Thyroid gland (tissue), 4 donors: ENCODE measurements at regions not wholly inside any gene's neighbourhood (a gene's known extent, or its start where the extent isn't known, plus 50 kb on each side); places are given as distances from the start of the nearest gene placed in this dataset.
A peak's percentile ranks its signal among the peaks of the same experiment; 100 is the strongest.

ENCODE experiments used
- DNase-seq, 2 donors: peaks; one replicate each; pipeline ENCODE4 v3.0.0-alpha.2; 2019
- H3K27ac ChIP-seq, 3 donors: fragments of 200-600 bp; sonication (generic); 1 replicate in 2 of 3; 2 replicates in 1 of 3; pipeline ENCODE4 v1.5.1; 2016 to 2019; ENCODE audit warnings: mild to moderate bottlenecking in 1 of 3, moderate library complexity in 1 of 3
- H3K27me3 ChIP-seq: fragments of 200-600 bp; sonication (generic); one replicate; pipeline ENCODE4 v1.5.1; 2019
- H3K36me3 ChIP-seq, 2 donors: fragments of 200-600 bp; sonication (generic); one replicate each; pipeline ENCODE4 v1.5.1; 2016 to 2019
- H3K4me1 ChIP-seq, 2 donors: fragments of 200-600 bp; sonication (generic); one replicate each; pipeline ENCODE4 v1.5.1; 2017 to 2019
- H3K4me3 ChIP-seq, 3 donors: fragments of 200-600 bp; sonication (generic); replicated peaks in 1 of 3; 1 replicate in 2 of 3; 2 replicates in 1 of 3; pipeline ENCODE4 v1.5.1; 2016; ENCODE audit warnings: mild to moderate bottlenecking in 1 of 3
- H3K9me3 ChIP-seq: fragments of 200-600 bp; sonication (generic); one replicate; pipeline ENCODE4 v1.5.1; 2017
- POLR2A ChIP-seq, 2 donors: fragments of 450-650 bp; IDR thresholded peaks; one replicate each; pipeline ENCODE4 v1.6.1; 2017; ENCODE audit warnings: antibody characterized with exemption in 2 of 2, mild to moderate bottlenecking in 2 of 2, moderate library complexity in 1 of 2
- WGBS, 2 donors: methylation state at CpG; one replicate each; pipeline ENCODE4 v1.1.5; 2017; 5-methylcytosine and 5-hydroxymethylcytosine counted together
- intact Hi-C: fragments of 100-400 bp; cut with DNase I; formaldehyde crosslinking; loops from one replicate; pipeline ENCODE4 v1.15.1; 2023
- TF ChIP-seq, protein P1 (sequence below), 6 experiments: fragments of 200-600 bp in 3 of 6; fragments of 450-650 bp in 3 of 6; sonication (generic) in 3 of 6; IDR thresholded peaks; one replicate each; pipeline ENCODE4 v1.5.1; 2016 to 2019; ENCODE audit warnings: antibody characterized with exemption in 6 of 6, mild to moderate bottlenecking in 2 of 6, inconsistent platforms in 1 of 6, moderate library complexity in 1 of 6

DNA sequence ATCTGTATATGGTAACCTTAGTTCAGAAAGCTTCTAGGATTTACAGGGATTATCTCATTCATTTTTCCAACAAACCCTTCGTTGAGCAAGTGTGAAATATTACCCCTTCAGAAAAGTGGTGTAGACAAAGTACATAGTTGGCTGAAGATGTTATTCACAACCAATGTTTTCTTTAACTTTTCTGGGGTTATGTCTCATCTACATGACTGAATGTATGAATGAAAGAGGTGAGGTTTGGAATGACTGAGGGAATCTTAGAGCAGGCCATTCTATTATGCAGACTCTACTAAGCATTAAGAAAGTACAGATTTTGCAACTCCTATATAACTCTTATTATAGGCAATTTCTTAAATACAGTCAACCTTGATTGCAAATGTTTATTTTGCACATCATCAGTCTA lies 167.2 kb downstream of the NDFIP2 start:
- Histone ChIP-seq H3K4me1 (peaks cover 0 to 10% of the 10 kb centered on the region in 2 donors), H3K4me3 (no peak overlapping the region), H3K9me3 (no peaks in the 10 kb centered on the region), H3K27me3 (no peaks in the 10 kb centered on the region), H3K27ac (no peak overlapping the region), H3K36me3 (no peaks in the 10 kb centered on the region)
- TF ChIP-seq, protein P1, sequence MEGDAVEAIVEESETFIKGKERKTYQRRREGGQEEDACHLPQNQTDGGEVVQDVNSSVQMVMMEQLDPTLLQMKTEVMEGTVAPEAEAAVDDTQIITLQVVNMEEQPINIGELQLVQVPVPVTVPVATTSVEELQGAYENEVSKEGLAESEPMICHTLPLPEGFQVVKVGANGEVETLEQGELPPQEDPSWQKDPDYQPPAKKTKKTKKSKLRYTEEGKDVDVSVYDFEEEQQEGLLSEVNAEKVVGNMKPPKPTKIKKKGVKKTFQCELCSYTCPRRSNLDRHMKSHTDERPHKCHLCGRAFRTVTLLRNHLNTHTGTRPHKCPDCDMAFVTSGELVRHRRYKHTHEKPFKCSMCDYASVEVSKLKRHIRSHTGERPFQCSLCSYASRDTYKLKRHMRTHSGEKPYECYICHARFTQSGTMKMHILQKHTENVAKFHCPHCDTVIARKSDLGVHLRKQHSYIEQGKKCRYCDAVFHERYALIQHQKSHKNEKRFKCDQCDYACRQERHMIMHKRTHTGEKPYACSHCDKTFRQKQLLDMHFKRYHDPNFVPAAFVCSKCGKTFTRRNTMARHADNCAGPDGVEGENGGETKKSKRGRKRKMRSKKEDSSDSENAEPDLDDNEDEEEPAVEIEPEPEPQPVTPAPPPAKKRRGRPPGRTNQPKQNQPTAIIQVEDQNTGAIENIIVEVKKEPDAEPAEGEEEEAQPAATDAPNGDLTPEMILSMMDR (IDR thresholded peaks at IDR 0.05), result no peak
- no peak for TF ChIP-seq POLR2A (IDR thresholded peaks at IDR 0.05)
- 86 to 90% methylated on average over 1 of the region's 1 CpG for WGBS, 2 donors
- intact Hi-C loops, result no loop called here
- no peak for DNase-seq

DNA sequence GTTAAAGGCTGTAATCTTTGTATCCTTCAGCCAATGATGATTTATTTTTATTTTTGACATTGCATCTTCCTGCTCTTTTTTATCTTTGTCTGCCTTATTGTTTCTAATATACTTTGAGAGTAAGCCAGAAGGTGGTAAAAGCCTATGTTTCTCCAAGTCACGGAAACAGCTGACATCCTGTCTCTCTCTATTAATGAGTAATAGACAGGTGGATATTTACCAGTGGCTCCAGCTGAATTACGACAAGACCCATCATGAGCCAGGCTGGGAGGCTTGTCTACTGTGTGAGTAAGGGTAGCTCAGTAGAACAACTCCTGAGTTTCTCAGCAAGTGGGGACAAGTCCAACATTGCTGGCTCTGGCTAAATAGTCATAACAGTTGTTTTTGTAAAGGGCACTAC lies 166.6 kb downstream of the NDFIP2 start:
- peak; percentile 2 to 6 for DNase-seq
- Histone ChIP-seq H3K9me3 (no peaks in the 10 kb centered on the region), H3K36me3 (no peaks in the 10 kb centered on the region), H3K4me3 (no peak overlapping the region), H3K4me1 (peaks cover 0 to 10% of the 10 kb centered on the region in 2 donors), H3K27me3 (no peaks in the 10 kb centered on the region), H3K27ac (no peak overlapping the region)
- TF ChIP-seq, protein P1 (IDR thresholded peaks at IDR 0.05), result no peak
- TF ChIP-seq POLR2A (IDR thresholded peaks at IDR 0.05), result no peak
- WGBS, 2 donors, result 54 to 65% methylated on average over 2 of the region's 2 CpGs
- intact Hi-C loops, result no loop called here

DNA sequence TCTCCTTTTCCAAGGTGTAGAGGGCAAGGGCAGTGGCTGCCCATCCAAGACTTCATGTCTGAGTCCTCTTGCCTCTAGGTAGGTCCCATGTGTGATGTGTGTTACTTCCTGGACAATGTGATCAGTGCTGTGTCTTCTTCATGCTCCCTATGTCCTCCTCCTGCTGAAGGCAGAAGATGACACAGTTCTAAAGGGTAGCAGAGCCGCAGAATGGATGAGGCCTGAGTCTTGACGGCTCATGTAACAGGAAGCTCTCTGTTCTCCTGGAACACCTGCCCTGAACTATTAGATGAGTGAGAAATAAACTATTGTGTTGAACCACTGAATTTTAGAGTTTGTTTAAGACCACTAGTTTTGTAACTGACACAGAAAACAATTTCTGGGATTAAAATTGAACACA lies 165.9 kb downstream of the NDFIP2 start:
- no peaks in the 10 kb centered on the region for H3K36me3 ChIP-seq
- 93% methylated on average over 2 of the region's 2 CpGs for WGBS, 2 donors
- H3K27me3 ChIP-seq, result no peaks in the 10 kb centered on the region
- intact Hi-C loops, result no loop called here
- DNase-seq, result no peak
- H3K4me1 ChIP-seq, result peaks cover 0 to 10% of the 10 kb centered on the region in 2 donors
- no peaks in the 10 kb centered on the region for H3K9me3 ChIP-seq
- TF ChIP-seq POLR2A (IDR thresholded peaks at IDR 0.05), result no peak
- TF ChIP-seq, protein P1 (IDR thresholded peaks at IDR 0.05), result no peak
- no peak overlapping the region for H3K27ac ChIP-seq
- no peak overlapping the region for H3K4me3 ChIP-seq

DNA sequence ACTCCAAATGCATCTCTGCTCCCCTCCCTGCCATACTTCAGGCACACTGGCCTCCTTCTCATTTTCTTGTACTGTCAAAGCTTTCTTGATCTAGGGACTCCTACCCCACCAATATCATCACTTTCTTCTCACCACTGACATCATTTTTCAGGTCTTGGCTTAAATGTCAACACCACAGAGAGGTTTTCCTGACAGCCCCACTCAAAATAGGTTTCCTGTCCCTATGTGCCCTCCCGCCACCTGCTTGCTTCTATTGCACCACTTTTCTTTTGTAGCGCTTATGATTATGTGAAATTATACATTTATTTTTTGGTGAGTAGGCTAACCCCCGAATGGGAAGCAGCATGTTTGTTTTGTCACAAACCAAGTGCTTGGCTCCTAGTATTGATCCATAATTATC lies 164.6 kb downstream of the NDFIP2 start:
- Histone ChIP-seq H3K4me3 (no peak overlapping the region), H3K27me3 (no peaks in the 10 kb centered on the region), H3K36me3 (no peaks in the 10 kb centered on the region), H3K9me3 (no peaks in the 10 kb centered on the region), H3K27ac (no peak overlapping the region), H3K4me1 (peaks cover 0 to 10% of the 10 kb centered on the region in 2 donors)
- TF ChIP-seq, protein P1 (IDR thresholded peaks at IDR 0.05), result no peak
- no peak for TF ChIP-seq POLR2A (IDR thresholded peaks at IDR 0.05)
- intact Hi-C loops, result no loop called here
- WGBS, 2 donors, result 89 to 93% methylated on average over 3 of the region's 3 CpGs
- DNase-seq, result no peak

DNA sequence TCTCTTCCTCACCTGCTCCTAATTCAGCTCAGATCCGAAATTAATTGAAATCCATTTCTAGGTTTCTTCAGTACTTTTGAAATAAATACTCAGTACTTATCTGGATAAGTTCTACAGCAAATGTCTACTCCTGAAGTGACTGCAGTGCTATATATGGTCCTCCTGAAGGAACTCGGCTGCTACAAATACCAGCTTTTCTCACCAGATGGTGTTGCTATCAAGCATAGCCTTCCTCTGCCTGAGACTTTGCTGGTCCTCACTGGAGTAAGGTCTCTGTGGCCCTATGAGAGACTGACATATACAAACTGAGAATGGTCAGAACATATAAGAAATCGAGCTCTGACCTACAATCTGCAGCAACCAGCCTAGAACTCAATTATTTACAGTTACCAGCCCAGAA lies 161.6 kb downstream of the NDFIP2 start:
- WGBS, 2 donors, result 81 to 87% methylated on average over 3 of the region's 3 CpGs
- no peak for DNase-seq
- no peak overlapping the region for H3K27ac ChIP-seq
- H3K27me3 ChIP-seq, result no peaks in the 10 kb centered on the region
- no peaks in the 10 kb centered on the region for H3K36me3 ChIP-seq
- H3K4me3 ChIP-seq, result no peak overlapping the region
- TF ChIP-seq, protein P1 (IDR thresholded peaks at IDR 0.05), result no peak
- no peak for TF ChIP-seq POLR2A (IDR thresholded peaks at IDR 0.05)
- H3K9me3 ChIP-seq, result no peaks in the 10 kb centered on the region
- peaks cover 0 to 3% of the 10 kb centered on the region in 2 donors for H3K4me1 ChIP-seq
- intact Hi-C loops, result no loop called here
